RKO (cell line): ENCODE measurements at regions not wholly inside any gene's neighbourhood (a gene's known extent, or its start where the extent isn't known, plus 50 kb on each side); places are given as distances from the start of the nearest gene placed in this dataset.
"Not testable (repeated sequence)": the region's sequence is repeated elsewhere in the genome, so short reads cannot be mapped to it uniquely, and the experiment has no call there.

ENCODE experiments used
- DNase-seq: peaks from one replicate; pipeline ENCODE4 v3.0.0-alpha.2; 2016; ENCODE audit warnings: low spot score

DNA sequence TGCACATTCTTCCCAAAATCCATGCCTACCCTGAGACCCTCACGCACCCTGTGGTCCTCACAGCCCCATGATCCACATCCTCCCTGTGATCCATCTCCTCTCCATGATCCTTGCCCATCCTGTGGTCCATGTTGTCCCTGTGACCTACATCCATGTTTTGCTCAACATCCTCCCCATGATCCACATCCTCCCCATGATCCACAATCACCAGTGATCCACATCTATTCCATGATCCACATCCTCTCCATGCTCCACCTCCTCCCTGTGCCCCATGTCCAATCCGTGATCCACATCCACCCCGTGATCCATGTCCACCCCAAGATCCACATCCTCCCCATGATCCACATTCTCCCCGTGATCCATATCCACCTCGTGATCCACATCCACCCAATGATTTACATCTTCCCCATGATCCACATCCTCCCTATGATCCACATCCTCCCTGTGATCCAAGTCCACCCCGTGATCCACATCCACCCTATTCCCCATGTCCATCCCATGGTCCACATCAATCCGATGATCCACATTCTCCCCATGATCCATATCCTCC is 281.2 kb downstream of the MYCN start:
- DNase-seq, result no peak

DNA sequence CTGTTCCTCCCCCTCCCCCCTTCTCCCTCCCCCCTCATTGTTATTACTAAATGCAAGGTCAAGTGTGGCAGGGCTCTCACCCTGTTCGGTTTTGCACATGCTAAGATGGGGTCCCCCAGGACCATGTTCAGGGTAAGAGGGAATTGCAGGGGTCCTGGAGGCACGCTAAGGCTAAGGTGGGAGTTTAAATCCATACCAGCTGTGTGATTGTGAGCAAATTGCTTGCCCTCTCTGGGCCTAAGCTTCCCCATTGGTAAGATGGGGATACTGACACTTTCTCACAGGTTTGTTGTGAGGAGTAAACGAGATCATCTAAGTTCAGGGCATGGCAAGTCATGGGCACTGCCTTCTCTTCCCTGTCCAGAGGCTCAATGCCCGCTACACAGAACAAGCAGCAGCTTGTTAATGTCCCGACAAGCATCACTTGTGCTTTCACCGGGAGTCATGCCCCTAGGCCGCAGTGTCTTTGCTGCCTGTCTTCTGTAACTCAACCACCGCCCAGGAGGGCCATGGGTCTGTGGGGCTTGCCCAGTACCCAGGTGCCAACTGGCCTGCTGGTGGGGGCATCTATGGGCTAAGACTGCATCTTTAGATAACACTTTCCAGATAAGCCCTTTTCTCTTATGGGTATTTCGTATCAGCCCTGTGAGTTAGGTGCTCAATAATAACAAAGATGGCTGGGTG is 279.1 kb downstream of the MYCN start:
- no peak for DNase-seq

GRCh38 chr2:16218625-16219024 is 278.3 kb downstream of the MYCN start:
- peak; percentile 14 for DNase-seq

GRCh38 chr2:16218161-16218560 is 277.8 kb downstream of the MYCN start:
- no peak for DNase-seq

DNA sequence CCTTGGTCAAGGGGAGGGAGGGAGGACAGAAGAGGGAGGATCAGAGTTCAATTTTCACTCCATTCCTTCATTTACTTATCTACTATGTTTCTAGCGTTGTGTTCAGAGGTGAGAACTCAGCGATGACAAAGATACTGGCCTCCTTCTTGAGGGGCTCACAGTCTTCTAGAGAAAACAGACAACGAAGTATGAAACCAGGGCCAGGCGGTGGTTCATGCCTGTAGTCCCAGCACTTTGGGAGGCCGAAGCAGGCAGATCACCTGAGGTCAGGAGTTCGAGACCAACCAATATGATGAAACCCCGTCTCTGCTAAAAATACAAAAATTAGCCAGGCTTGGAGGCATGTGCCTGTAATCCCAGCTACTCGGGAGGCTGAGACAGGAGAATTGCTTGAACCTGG is 277.4 kb downstream of the MYCN start:
- DNase-seq, result not testable (repeated sequence)

DNA sequence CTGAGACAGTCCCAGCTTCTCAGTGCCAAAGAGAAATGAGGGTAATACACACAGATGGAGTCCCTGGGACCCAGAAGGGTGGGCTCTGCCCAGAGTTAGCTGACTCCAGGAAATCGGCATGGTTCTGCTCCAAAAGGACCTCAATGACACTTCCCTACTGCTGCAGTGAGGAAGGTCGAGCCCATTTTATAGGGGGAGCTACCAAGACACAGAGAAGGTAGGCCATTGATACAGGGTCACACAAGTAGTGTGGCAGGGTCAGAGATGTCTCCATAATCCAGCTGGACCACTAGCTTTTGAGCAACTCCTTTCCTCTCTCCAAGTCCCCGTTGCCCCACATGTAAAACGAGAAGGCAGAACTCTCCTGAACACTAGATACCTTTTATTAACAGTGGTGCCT is 276.9 kb downstream of the MYCN start:
- DNase-seq, result no peak

- DNase-seq, result no peak
These were observed 276.2 kb downstream of the MYCN start for GRCh38 chr2:16216558-16216945.

GRCh38 chr2:16215902-16216557 is 275.7 kb downstream of the MYCN start:
- DNase-seq, result no peak

GRCh38 chr2:16214861-16215260 is 274.5 kb downstream of the MYCN start:
- DNase-seq, result no peak

DNA sequence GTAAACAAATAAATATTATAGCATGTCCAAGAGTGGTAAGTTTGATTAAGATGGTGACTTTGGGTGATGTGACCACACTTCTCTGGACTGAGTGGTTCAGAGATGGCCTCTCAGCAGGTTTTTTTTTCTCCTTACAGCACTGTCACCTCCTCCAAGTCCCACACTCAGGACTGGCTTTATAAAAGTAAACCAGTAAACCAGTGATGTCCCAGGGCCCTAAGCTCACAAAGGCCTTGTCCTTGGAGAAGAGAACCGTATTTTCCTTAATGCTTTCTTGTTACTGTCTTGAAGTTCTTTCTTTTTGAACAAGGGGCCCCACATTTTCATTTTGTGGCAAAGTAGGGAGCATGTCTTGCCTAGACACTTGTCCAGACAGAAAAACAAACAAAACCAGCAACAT is 274.0 kb downstream of the MYCN start:
- no peak for DNase-seq

- no peak for DNase-seq
These were observed 272.0 kb downstream of the MYCN start for GRCh38 chr2:16212321-16212720.

DNA sequence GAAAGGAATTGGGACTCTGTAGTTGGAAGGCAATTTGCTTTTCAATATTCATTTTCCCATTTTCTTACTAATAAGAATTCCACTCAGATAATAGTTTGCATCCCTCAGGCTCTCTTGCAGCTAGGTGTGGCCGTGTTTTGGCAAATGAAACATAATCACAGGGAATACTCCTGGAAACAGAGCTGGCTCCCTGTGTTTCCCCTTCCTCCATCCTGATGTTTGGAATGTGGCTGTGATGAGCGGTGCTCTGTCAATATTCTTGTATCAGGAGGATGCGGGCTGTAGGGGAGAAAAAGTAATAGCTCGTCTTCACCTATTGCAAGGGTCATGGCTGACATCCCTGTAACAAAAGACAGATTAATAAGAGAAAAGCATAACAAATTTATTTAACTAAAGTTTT is 271.0 kb downstream of the MYCN start:
- no peak for DNase-seq

DNA sequence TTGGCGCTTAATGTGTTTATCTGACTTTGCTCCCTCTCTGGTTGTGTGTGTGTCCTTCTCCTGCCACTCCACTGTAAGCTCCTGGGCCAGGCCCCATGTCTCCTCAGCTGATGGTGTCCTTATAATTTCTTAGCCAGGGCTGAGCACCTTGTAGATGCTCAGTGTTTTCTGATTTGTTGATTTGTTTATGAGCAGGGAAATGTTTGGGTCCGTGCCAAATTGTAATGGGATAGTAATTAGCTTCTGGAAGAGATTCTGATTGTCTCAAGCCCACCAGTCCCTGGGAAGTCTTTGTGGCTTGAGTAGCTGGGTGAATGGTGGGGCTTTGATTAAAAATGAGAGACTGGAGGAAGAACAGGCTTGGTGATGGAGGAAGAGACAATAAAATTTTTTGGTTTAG is 270.5 kb downstream of the MYCN start:
- DNase-seq, result no peak

DNA sequence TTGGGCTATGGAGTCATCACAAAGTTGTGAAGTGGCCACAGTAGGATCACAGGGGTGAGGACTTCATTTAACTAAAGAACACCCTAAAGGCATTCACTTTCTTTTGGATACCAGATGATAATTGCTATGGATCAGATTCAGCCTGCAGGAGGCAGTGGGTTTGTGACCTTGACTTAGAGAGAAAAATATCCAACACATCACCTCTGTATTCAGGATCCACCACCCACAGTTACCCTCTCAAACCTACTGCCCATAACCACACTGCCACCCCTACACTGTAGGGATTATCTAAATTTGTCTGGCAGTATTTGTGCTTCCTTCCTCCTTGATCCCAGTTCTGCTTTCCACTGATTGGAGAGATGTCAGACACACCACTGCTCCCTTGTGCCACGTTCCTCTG is 269.4 kb downstream of the MYCN start:
- DNase-seq, result no peak

- no peak for DNase-seq
These were observed 268.6 kb downstream of the MYCN start for GRCh38 chr2:16208921-16209320.

DNA sequence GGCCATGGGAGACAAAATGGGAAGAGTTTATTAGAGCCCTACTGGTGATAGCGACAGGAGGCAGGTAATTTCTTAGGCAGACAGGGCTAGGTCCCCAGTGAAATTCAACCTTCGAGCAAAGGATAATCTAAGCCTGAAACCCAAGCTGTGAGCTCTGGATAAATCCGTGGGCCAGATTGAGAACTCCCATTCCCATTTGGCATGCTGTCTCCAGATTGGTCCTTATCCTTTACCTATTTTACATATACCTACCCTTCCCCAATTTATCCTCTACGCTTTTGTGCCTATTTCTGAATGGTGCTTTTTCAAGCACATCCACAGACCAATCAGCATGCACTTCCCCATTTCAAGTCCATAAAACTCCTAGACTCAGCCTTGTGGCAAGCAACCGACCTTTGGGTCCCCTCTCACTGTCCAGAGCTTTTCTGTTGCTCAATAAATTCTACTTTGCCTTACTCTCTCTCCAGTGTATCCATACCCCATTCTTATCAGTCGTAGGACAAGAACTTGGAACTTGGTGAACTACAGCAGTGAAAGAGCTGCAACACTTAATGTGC is 268.0 kb downstream of the MYCN start:
- no peak for DNase-seq

DNA sequence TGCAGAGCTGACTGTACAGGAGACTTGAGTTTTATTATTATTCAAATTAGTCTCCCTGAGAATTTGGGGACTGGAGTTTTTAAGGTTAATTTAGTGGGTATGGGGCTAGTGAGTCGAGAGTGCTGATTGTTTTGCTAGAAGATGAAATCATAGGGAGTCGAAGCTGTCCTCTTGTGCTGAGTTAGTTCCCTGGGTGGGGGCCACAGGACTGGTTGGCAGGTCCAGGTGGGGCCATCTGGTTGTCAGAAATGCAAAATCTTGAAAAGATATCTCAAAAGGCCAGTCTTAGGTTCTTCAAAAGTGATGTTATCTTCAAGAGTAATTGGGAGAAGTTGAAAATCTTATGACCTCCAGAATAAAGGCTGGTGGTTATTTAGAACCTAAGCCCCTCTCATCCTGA is 267.3 kb downstream of the MYCN start:
- DNase-seq, result no peak

GRCh38 chr2:16207151-16207550 is 266.8 kb downstream of the MYCN start:
- DNase-seq, result no peak

- DNase-seq, result no peak
These were observed 266.0 kb downstream of the MYCN start for GRCh38 chr2:16206191-16206944.

GRCh38 chr2:16205631-16206030 is 265.3 kb downstream of the MYCN start:
- DNase-seq, result no peak

- no peak for DNase-seq
These were observed 264.7 kb downstream of the MYCN start for GRCh38 chr2:16204886-16205620.

- DNase-seq, result no peak
These were observed 263.9 kb downstream of the MYCN start for GRCh38 chr2:16204251-16204650.
